SJCRH30 (cell line): ENCODE measurements at regions not wholly inside any gene's neighbourhood (a gene's known extent, or its start where the extent isn't known, plus 50 kb on each side); places are given as distances from the start of the nearest gene placed in this dataset.
A peak's percentile ranks its signal among the peaks of the same experiment; 100 is the strongest.

ENCODE experiments used
- DNase-seq, 2 experiments: peaks; one replicate each; pipeline ENCODE4 v3.0.0-alpha.2; 2015 to 2020
- H3K27ac ChIP-seq: fragments of 250-450 bp; sonication (Bioruptor Pico); 2 replicates; pipeline ENCODE4 v1.5.1; 2020; ENCODE audit warnings: mild to moderate bottlenecking, moderate library complexity
- H3K27me3 ChIP-seq: fragments of 250-450 bp; sonication (Bioruptor Pico); 2 replicates; pipeline ENCODE4 v1.5.1; 2020; ENCODE audit warnings: mild to moderate bottlenecking, moderate library complexity
- H3K36me3 ChIP-seq: fragments of 250-450 bp; sonication (Bioruptor Pico); 2 replicates; pipeline ENCODE4 v1.5.1; 2020; ENCODE audit warnings: mild to moderate bottlenecking, moderate library complexity
- H3K4me1 ChIP-seq: fragments of 250-450 bp; sonication (Bioruptor Pico); 2 replicates; pipeline ENCODE4 v1.5.1; 2020; ENCODE audit warnings: mild to moderate bottlenecking, moderate library complexity
- H3K4me3 ChIP-seq: fragments of 250-450 bp; sonication (Bioruptor Pico); 2 replicates; pipeline ENCODE4 v1.5.1; 2020; ENCODE audit warnings: mild to moderate bottlenecking, moderate library complexity
- H3K9me3 ChIP-seq: fragments of 250-450 bp; sonication (Bioruptor Pico); replicated peaks from 2 replicates; pipeline ENCODE4 v1.5.1; 2020; ENCODE audit warnings: mild to moderate bottlenecking, moderate library complexity

GRCh38 chr2:46850742-46851141 is 64.9 kb downstream of the MCFD2 start:
- DNase-seq: no peak
- Histone ChIP-seq H3K9me3 (no peaks in the 10 kb centered on the region), H3K4me1 (peaks cover 41% of the 10 kb centered on the region), H3K4me3 (no peak overlapping the region), H3K36me3 (no peaks in the 10 kb centered on the region), H3K27me3 (no peaks in the 10 kb centered on the region), H3K27ac (no peak overlapping the region)

GRCh38 chr2:46849721-46850556 is 65.7 kb downstream of the MCFD2 start:
- DNase-seq: no peak
- H3K4me3 ChIP-seq: no peak overlapping the region
- no peaks in the 10 kb centered on the region for H3K9me3 ChIP-seq
- H3K4me1 ChIP-seq: peaks cover 34% of the 10 kb centered on the region
- no peaks in the 10 kb centered on the region for H3K36me3 ChIP-seq
- no peaks in the 10 kb centered on the region for H3K27me3 ChIP-seq
- no peak overlapping the region for H3K27ac ChIP-seq

DNA sequence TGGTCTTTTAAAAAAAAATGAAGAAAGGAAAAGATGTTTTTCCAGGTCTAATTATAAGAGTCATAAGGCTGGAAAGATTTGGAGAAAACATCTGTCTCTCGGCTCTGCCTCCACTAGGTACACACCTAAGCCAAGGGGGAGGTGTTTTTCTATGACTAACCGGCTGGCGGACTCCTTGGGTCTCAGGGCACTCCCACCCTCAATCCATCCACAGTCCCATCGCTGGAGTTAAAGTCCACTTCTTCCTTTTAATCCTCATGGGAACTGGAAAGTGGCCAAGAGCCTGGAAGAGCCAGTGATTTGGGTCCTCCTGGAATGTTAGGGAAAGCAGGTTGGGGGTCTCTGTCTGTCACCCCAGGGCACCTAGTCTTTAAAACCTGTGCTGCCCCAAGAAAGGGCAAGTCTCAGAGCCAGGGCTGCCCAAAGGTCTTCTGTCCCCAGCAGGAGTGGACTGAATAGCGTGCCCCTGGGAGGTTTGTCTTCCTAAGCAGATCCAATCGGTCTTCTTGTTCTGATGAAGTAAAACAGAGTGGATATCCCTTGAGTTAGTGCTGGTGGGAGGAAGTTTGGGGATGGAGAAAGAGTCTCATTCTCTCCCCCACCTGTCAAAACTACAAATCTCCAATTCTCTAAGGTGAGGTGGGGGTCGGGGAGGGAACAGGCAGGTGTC is 66.4 kb downstream of the MCFD2 start:
- Histone ChIP-seq H3K9me3 (no peaks in the 10 kb centered on the region), H3K4me1 (peaks cover 28% of the 10 kb centered on the region), H3K4me3 (no peak overlapping the region), H3K27ac (no peak overlapping the region), H3K27me3 (no peaks in the 10 kb centered on the region), H3K36me3 (no peaks in the 10 kb centered on the region)
- DNase-seq: no peak

DNA sequence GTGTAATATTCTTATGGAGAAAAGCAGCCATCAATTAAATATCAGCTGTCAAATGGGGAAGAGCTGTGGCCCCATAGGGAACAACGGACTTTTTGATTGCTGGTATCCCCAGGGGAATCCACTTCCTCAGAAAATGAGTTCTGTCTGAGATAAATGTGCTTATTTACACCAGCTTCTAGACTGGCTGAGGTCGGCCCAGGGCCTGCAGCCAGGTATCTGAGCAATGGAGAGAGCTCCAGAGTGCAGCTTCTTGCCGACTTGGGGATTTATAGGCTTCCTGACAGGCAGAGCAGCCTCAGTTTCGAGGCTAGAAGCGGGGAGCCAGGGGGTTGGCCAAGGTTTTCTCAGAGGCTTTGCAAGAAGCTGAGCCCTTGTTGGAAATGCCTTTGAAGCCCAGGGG is 67.2 kb downstream of the MCFD2 start:
- Histone ChIP-seq H3K27ac (no peak overlapping the region), H3K36me3 (no peaks in the 10 kb centered on the region), H3K4me1 (peaks cover 28% of the 10 kb centered on the region), H3K9me3 (no peaks in the 10 kb centered on the region), H3K4me3 (no peak overlapping the region), H3K27me3 (no peaks in the 10 kb centered on the region)
- DNase-seq: peak in 1 of 2 experiments; percentile 44

- Histone ChIP-seq H3K4me3 (no peak overlapping the region), H3K4me1 (peaks cover 28% of the 10 kb centered on the region), H3K27ac (0 out of 2 replicates have a peak overlapping the region, but pooled peaks have one; percentile 3), H3K9me3 (no peaks in the 10 kb centered on the region), H3K36me3 (no peaks in the 10 kb centered on the region), H3K27me3 (no peaks in the 10 kb centered on the region)
- DNase-seq: no peak
Measured at GRCh38 chr2:46847726-46848412, 67.7 kb downstream of the MCFD2 start.

DNA sequence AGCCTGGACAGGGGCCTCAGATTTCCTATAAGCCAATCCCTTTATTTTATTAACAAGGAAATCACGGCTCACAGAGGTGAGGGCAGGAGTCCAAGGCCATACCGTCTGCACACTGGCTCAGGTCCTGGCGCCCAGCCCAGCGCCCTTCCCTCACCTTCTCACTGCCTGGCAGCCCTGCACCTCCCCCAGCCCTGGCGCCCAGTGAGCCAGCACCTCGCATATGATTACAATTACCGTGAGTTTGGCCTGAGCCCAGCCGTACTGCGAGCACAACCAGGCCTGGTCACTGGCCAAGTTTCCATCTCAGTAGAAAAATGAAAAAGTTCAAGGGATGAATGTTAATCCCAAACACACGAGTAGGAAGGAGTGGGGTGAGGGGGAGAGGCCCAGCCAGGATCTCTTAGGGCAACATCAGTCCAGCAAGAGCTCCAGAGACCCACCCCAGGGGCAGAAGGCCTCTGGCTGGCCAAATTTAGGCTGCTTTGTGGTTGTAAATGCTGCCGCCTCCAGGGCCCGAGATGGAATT is 68.4 kb downstream of the MCFD2 start:
- Histone ChIP-seq H3K9me3 (no peaks in the 10 kb centered on the region), H3K4me3 (no peak overlapping the region), H3K36me3 (no peaks in the 10 kb centered on the region), H3K4me1 (peaks cover 28% of the 10 kb centered on the region), H3K27ac (0 out of 2 replicates have a peak overlapping the region, but pooled peaks have one; percentile 3), H3K27me3 (no peaks in the 10 kb centered on the region)
- DNase-seq: peak; percentile 52 to 68

GRCh38 chr2:46846536-46846935 is 69.1 kb downstream of the MCFD2 start:
- no peak for DNase-seq
- Histone ChIP-seq H3K27ac (no peak overlapping the region), H3K27me3 (no peaks in the 10 kb centered on the region), H3K4me1 (peaks cover 28% of the 10 kb centered on the region), H3K9me3 (no peaks in the 10 kb centered on the region), H3K4me3 (no peak overlapping the region), H3K36me3 (no peaks in the 10 kb centered on the region)

DNA sequence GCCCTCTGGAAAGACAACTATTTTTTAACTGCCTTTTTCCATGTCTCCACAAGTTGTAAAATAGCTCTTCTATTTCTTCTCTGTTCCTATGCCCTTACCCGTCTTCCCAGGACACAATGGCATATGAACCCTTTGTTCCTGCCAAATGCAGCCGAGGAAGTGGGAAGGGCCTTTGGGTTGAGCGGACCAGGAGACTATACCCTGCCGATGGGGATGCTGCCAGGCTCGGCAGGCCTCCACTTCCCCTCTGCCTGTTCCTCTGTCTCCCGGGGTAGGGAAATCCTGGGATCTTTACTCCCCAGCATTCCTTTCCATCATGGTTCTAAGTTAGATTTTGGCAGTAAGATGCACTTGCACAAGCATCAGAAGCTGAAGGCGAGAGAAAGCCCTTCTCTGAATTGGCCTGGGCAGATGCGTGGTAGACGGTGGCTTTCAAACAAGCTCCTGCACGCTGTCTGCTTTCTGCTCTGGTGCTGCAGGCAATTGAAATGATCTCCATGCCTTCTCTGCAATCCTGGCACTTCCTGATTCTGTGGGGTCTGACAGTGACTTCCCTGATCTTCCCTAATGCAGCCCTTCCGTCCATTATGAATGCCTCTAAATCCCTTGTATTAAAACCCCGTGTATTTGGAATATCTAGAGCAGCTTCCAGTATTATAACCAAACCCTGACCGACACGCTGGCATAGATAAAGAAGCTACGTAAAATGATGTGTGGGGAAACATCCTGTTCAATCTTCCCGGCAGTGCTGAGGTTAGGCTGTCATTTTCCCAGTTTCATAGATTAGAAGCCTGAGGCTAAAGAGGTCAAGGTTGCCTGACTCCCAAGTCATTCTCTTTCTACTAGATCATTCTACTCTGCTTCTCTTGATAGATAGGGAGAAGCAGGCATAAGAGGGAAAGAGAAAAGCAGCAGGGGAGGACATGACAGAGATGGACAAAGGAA is 69.8 kb downstream of the MCFD2 start:
- Histone ChIP-seq H3K36me3 (no peaks in the 10 kb centered on the region), H3K27ac (no peak overlapping the region), H3K9me3 (no peaks in the 10 kb centered on the region), H3K27me3 (no peaks in the 10 kb centered on the region), H3K4me3 (no peak overlapping the region), H3K4me1 (peaks cover 27% of the 10 kb centered on the region)
- DNase-seq: no peak

DNA sequence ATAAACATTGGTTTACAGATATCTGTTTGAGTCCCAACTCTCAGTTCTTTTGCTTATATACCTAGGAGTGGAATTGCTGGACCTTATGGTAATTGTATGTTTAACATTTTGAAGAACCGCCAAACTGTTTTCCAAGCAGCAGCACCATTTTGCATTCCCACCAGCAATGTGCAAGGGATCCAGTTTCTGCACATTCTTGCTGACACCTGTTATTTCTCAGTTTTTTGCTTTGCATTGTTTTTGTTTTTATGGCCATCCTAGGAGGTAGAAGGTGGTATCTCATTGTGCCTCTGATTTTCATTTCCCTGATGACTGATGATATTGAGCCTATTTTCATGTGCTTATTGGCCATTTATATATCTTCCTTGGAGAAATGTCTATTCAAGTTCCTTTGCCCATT is 71.2 kb downstream of the MCFD2 start:
- Histone ChIP-seq H3K36me3 (no peaks in the 10 kb centered on the region), H3K4me3 (no peak overlapping the region), H3K9me3 (no peaks in the 10 kb centered on the region), H3K27me3 (no peaks in the 10 kb centered on the region), H3K27ac (no peak overlapping the region), H3K4me1 (peaks cover 25% of the 10 kb centered on the region)
- no peak for DNase-seq

DNA sequence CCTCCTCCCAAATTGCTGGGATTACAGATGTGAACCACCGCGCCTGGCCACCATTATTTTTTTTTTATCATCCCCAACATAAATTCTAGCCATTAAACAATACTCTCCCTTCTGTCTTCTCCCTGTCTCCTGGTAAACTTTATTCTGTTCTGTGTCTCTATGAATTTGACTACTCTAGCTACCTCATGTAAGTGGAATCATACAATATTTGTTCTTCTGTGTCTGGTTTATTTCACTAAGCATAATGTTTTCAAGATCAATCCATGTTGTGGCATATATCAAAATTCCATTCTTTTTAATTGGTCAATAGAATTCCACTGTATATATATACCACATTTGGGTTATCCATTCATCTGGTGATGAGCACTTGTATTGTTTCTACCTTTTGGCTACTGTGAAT is 71.6 kb downstream of the MCFD2 start:
- Histone ChIP-seq H3K27me3 (no peaks in the 10 kb centered on the region), H3K27ac (no peak overlapping the region), H3K4me3 (no peak overlapping the region), H3K36me3 (no peaks in the 10 kb centered on the region), H3K9me3 (no peaks in the 10 kb centered on the region), H3K4me1 (peaks cover 25% of the 10 kb centered on the region)
- DNase-seq: no peak

GRCh38 chr2:46843316-46843715 is 72.3 kb downstream of the MCFD2 start:
- H3K4me1 ChIP-seq: peaks cover 19% of the 10 kb centered on the region
- no peak overlapping the region for H3K4me3 ChIP-seq
- 0 out of 2 replicates have a peak, but pooled peaks cover 2% of the 10 kb centered on the region for H3K27me3 ChIP-seq
- H3K9me3 ChIP-seq: no peaks in the 10 kb centered on the region
- H3K36me3 ChIP-seq: no peaks in the 10 kb centered on the region
- DNase-seq: no peak
- no peak overlapping the region for H3K27ac ChIP-seq

- Histone ChIP-seq H3K36me3 (no peaks in the 10 kb centered on the region), H3K4me3 (no peak overlapping the region), H3K4me1 (peaks cover 15% of the 10 kb centered on the region), H3K27ac (no peak overlapping the region), H3K9me3 (no peaks in the 10 kb centered on the region), H3K27me3 (0 out of 2 replicates have a peak, but pooled peaks cover 2% of the 10 kb centered on the region)
- no peak for DNase-seq
Measured at GRCh38 chr2:46842876-46843275, 72.7 kb downstream of the MCFD2 start.

DNA sequence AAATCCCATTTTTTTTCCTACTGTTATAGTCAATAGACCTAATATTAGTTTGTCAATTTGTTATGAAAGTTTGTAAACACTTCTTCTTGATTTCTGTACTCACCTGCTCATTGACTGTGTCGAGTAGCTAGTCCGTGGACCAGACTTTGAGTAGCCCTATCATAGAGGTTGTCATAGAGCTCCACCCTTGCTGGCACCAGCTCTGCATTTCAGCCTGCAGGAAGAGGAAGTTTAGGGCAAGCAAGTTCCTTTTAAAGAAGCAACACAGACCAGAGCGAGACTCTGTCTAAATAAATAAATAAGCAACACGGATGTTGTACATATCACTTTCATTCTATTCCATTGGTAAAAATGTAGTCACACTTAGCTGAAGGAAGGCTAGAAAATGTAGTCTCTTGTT is 74.0 kb downstream of the MCFD2 start:
- peaks cover 2% of the 10 kb centered on the region for H3K4me1 ChIP-seq
- no peaks in the 10 kb centered on the region for H3K36me3 ChIP-seq
- no peak for DNase-seq

DNA sequence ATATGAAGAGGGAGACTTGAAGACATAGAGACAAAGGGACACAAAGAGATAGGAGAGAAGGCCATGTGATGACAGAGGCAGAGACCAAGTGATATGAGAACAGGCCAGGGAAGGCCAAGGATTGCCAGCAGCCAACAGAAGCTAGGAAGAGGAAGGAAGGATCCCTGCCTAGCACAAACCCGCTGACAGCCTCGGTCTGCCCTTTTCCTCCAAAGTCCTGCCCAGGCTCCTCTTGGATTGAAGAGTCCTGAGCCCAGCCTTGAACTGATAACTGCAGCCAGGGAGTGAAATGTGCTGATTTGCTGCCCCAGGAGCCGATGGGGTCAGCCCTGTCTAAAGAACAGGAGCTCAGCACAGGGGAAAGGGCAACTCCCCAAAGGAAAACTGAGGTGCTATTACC is 76.6 kb downstream of the MCFD2 start:
- H3K9me3 ChIP-seq: no peaks in the 10 kb centered on the region
- H3K4me3 ChIP-seq: no peak overlapping the region
- no peaks in the 10 kb centered on the region for H3K4me1 ChIP-seq
- H3K27ac ChIP-seq: no peak overlapping the region
- no peaks in the 10 kb centered on the region for H3K36me3 ChIP-seq
- H3K27me3 ChIP-seq: 0 out of 2 replicates have a peak, but pooled peaks cover 2% of the 10 kb centered on the region
- no peak for DNase-seq

More for the DNA sequence above, 74.0 kb downstream of the MCFD2 start:
- Histone ChIP-seq H3K27ac (no peak overlapping the region), H3K4me3 (no peak overlapping the region), H3K9me3 (no peaks in the 10 kb centered on the region), H3K27me3 (0 out of 2 replicates have a peak, but pooled peaks cover 2% of the 10 kb centered on the region)
